ENCODE measurements at regions not wholly inside any gene's neighbourhood (a gene's known extent, or its start where the extent isn't known, plus 50 kb on each side); places are given as distances from the start of the nearest gene placed in this dataset.

DNA sequence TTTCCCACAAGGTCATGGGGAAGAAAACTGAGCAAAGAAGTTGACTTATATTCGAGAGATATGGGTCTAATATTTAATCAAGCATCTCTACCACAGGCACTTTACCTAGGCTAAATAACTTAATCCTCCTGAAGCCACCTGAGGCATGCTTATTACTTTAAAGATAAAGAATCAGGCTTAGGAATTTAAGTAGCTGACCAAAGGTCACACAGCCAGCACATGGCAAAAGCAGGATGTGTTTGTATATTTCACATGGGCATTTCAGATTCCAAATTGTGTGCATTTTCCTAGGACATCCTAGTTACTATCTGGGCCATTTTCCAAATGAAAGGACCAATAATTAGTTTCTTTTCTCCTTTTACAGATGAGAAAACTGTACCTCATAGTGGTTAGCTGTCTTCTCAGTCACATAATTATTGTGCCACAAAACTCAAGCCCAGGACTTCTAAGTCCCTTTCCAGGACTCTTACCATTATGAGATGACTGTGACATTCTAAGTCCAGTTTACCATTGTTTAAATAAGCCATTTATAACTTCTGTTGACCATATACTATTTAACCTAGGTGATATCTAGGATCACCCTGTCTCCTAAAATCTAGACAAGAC, 112.1 kb upstream of the ZC3H12C start:
- TF ChIP-seq, protein P1, sequence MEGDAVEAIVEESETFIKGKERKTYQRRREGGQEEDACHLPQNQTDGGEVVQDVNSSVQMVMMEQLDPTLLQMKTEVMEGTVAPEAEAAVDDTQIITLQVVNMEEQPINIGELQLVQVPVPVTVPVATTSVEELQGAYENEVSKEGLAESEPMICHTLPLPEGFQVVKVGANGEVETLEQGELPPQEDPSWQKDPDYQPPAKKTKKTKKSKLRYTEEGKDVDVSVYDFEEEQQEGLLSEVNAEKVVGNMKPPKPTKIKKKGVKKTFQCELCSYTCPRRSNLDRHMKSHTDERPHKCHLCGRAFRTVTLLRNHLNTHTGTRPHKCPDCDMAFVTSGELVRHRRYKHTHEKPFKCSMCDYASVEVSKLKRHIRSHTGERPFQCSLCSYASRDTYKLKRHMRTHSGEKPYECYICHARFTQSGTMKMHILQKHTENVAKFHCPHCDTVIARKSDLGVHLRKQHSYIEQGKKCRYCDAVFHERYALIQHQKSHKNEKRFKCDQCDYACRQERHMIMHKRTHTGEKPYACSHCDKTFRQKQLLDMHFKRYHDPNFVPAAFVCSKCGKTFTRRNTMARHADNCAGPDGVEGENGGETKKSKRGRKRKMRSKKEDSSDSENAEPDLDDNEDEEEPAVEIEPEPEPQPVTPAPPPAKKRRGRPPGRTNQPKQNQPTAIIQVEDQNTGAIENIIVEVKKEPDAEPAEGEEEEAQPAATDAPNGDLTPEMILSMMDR (conservative IDR thresholded peaks at IDR 0.05; ENCODE audit: low read depth, low read length), result no peak
- DNase-seq (ENCODE audit: low read depth), result no peak

DNA sequence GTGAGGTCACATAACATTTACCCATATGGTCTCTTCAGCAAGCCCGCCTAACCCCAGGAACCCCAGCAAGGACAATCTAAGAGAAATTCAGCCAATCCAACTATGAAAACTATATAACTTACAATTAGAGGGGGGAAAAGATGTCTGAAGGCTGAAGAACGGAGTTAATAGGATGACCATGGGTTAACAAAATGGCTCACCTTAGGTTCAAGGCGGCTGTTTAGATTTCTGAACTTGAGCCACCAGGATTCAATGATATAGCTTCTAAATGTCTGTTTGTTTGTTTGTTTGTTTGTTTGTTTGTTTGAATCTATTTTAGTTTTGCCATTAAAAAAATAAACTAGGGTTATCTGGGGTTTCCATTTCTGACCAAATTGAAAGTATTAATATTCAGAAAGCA, 109.8 kb upstream of the ZC3H12C start:
- TF ChIP-seq, protein P1 (conservative IDR thresholded peaks at IDR 0.05; ENCODE audit: low read depth, low read length), result no peak
- H3K4me3 ChIP-seq (ENCODE audit: low read length), result no peak overlapping the region
- no peak for DNase-seq (ENCODE audit: low read depth)

More for the DNA sequence above, 112.1 kb upstream of the ZC3H12C start:
- no peak overlapping the region for H3K4me3 ChIP-seq (ENCODE audit: low read length)

DNA sequence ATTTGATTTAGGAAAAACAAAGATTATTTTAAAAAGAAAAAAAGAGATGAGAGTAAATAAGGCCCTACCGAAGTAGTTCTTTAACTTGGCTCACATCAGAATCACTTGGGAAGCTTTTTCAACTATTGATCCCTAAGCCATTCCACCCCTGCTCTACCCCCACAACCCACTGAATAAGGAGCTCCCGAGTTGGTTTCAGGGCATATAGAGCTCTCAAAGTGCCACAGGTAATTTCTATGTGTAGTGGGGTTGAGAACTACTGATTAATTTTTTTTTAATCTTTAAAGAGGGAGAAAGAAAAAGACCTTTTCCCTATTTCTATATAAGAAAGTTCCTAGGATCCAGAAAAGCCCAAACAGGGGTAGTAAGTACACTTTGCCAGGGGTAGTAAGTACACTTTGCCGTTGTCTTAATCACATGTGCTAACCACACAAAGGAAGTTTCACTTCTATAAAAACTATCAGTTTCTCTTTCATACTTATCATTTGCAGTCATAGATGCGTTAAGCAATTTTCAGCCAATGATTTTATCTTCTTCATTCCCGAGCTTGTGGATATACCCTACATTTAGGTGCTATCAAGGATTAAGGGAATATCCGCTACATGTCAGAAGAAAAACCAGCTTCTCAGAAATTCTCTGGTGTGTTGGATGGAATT, 108.4 kb upstream of the ZC3H12C start:
- no peak overlapping the region for H3K4me3 ChIP-seq (ENCODE audit: low read length)
- TF ChIP-seq, protein P1 (conservative IDR thresholded peaks at IDR 0.05; ENCODE audit: low read depth, low read length), result no peak
- DNase-seq (ENCODE audit: low read depth), result no peak

DNA sequence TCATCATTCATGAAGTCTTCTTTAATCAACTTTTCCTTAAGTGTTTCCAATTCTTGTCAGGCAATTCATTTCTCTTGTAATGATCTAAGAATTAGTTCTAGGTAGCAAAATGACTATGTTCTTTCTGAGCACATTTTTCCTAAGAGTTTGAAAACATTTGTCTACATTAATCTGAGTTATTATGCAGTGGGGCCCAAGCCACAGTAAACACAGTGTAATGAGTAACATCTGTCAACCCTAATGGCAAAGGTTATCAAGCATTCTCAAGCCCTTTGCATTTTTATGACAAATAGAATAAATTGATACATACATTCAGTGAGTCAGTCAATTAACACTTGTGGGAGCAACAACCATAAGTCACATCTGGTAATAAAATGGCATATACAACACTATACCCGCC, 106.7 kb upstream of the ZC3H12C start:
- TF ChIP-seq, protein P1 (conservative IDR thresholded peaks at IDR 0.05; ENCODE audit: low read depth, low read length), result no peak
- no peak for DNase-seq (ENCODE audit: low read depth)
- no peak overlapping the region for H3K4me3 ChIP-seq (ENCODE audit: low read length)

DNA sequence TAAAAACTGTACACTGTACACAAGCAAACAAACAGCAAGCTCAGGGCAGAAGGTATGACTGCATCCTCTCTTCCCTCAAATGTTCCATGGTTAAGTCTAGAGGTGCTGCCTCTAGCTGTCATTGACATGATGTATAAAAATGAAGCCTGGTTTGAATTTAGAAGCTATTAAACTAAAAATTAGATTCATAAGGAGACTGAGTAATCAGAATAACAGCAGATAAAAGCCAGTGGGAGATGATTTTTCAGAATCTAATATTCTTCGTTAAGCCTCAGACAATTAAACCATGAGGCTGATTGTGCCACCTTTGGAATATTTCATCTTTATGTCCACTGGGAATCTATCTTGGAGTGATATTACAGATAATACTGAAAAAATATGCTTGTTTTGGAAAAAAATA, 101.4 kb upstream of the ZC3H12C start:
- TF ChIP-seq, protein P1 (conservative IDR thresholded peaks at IDR 0.05; ENCODE audit: low read depth, low read length), result no peak
- no peak overlapping the region for H3K4me3 ChIP-seq (ENCODE audit: low read length)
- DNase-seq (ENCODE audit: low read depth), result no peak

DNA sequence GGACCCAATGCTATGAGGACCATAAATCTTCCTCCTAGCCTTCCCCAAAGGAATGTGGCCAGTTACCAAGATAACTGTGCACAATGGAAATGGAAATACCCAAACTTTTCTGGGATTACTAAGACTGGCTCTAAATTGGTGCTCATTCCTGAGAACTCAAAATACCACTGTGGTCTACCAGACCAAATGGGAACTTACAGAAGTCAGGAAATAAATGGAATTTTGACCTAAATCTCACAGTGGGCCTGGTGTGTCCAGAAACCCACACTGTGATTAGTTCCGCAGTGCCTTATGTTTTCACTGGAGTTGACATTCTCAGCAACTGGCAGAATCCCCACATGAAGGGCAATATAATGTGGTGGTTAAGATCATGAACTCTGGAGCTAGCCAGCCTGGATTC, 99.4 kb upstream of the ZC3H12C start:
- no peak overlapping the region for H3K4me3 ChIP-seq (ENCODE audit: low read length)

More for the DNA sequence above, 99.4 kb upstream of the ZC3H12C start:
- TF ChIP-seq, protein P1 (conservative IDR thresholded peaks at IDR 0.05; ENCODE audit: low read depth, low read length), result no peak
- no peak for DNase-seq (ENCODE audit: low read depth)

Data from retinal pigment epithelial cell (primary cell).